EL (cell line): ENCODE measurements at regions not wholly inside any gene's neighbourhood (a gene's known extent, or its start where the extent isn't known, plus 50 kb on each side); places are given as distances from the start of the nearest gene placed in this dataset.

Experiments
- DNase-seq: peaks from one replicate; pipeline ENCODE4 v3.0.0-alpha.2; 2016

GRCh38 chr5:174159327-174160114 lies 114.0 kb downstream of the NSG2 start:
- DNase-seq: peak; percentile 83

GRCh38 chr5:174165406-174165805 lies 119.9 kb downstream of the NSG2 start:
- DNase-seq: no peak

- DNase-seq: no peak
These were observed 120.9 kb downstream of the NSG2 start for GRCh38 chr5:174166231-174167079.

- no peak for DNase-seq
These were observed 121.8 kb downstream of the NSG2 start for GRCh38 chr5:174167080-174167910.

- no peak for DNase-seq
These were observed 126.6 kb downstream of the NSG2 start for GRCh38 chr5:174172152-174172551.

- no peak for DNase-seq
These were observed 127.1 kb downstream of the NSG2 start for GRCh38 chr5:174172566-174172965.

GRCh38 chr5:174173766-174174165 lies 128.3 kb downstream of the NSG2 start:
- no peak for DNase-seq

GRCh38 chr5:174175716-174176268 lies 130.3 kb downstream of the NSG2 start:
- no peak for DNase-seq

- no peak for DNase-seq
These were observed 131.0 kb downstream of the NSG2 start for GRCh38 chr5:174176511-174176910.

- no peak for DNase-seq
These were observed 132.0 kb downstream of the NSG2 start for GRCh38 chr5:174177531-174177930.

GRCh38 chr5:174177976-174178605 lies 132.6 kb downstream of the NSG2 start:
- DNase-seq: no peak

GRCh38 chr5:174180639-174181038 lies 135.1 kb downstream of the NSG2 start:
- DNase-seq: no peak

GRCh38 chr5:174182111-174182510 lies 136.6 kb downstream of the NSG2 start:
- DNase-seq: no peak

- no peak for DNase-seq
These were observed 138.2 kb downstream of the NSG2 start for GRCh38 chr5:174183701-174184100.

- no peak for DNase-seq
These were observed 140.0 kb downstream of the NSG2 start for GRCh38 chr5:174185506-174185905.

GRCh38 chr5:174186096-174186695 lies 140.7 kb downstream of the NSG2 start:
- no peak for DNase-seq

- no peak for DNase-seq
These were observed 141.5 kb downstream of the NSG2 start for GRCh38 chr5:174187001-174187400.

- DNase-seq: no peak
These were observed 142.0 kb downstream of the NSG2 start for GRCh38 chr5:174187481-174187880.

- no peak for DNase-seq
These were observed 142.8 kb downstream of the NSG2 start for GRCh38 chr5:174188295-174188694.

- DNase-seq: no peak
These were observed 144.4 kb downstream of the NSG2 start for GRCh38 chr5:174189654-174190541.

- no peak for DNase-seq
These were observed 145.6 kb downstream of the NSG2 start for GRCh38 chr5:174191076-174191475.
